IPS-NIHi7 (cell line): ENCODE measurements at regions not wholly inside any gene's neighbourhood (a gene's known extent, or its start where the extent isn't known, plus 50 kb on each side); places are given as distances from the start of the nearest gene placed in this dataset.

Experiments
- DNase-seq: peaks from one replicate; pipeline ENCODE4 v3.0.0; 2012; ENCODE audit warnings: mixed read lengths; ENCODE audit errors: extremely low spot score

- no peak for DNase-seq
These were observed 319.0 kb downstream of the LRFN2 start for GRCh38 chr6:40268166-40268565.

- no peak for DNase-seq
These were observed 321.5 kb downstream of the LRFN2 start for GRCh38 chr6:40265615-40266014.

GRCh38 chr6:40263970-40264369 lies 323.2 kb downstream of the LRFN2 start:
- DNase-seq: no peak

- no peak for DNase-seq
These were observed 324.8 kb downstream of the LRFN2 start for GRCh38 chr6:40262363-40262762.

GRCh38 chr6:40258531-40258930 lies 324.3 kb upstream of the MOCS1 start:
- no peak for DNase-seq

- DNase-seq: no peak
These were observed 322.6 kb upstream of the MOCS1 start for GRCh38 chr6:40256831-40257230.

- DNase-seq: no peak
These were observed 322.0 kb upstream of the MOCS1 start for GRCh38 chr6:40256224-40256623.

- DNase-seq: no peak
These were observed 319.2 kb upstream of the MOCS1 start for GRCh38 chr6:40253420-40253819.

- DNase-seq: no peak
These were observed 318.4 kb upstream of the MOCS1 start for GRCh38 chr6:40252531-40253258.

- DNase-seq: no peak
These were observed 317.5 kb upstream of the MOCS1 start for GRCh38 chr6:40251637-40252300.

GRCh38 chr6:40249935-40250334 lies 315.7 kb upstream of the MOCS1 start:
- DNase-seq: no peak

- no peak for DNase-seq
These were observed 313.4 kb upstream of the MOCS1 start for GRCh38 chr6:40247516-40248115.

- DNase-seq: no peak
These were observed 310.4 kb upstream of the MOCS1 start for GRCh38 chr6:40244699-40245098.

GRCh38 chr6:40232698-40233097 lies 298.4 kb upstream of the MOCS1 start:
- peak; percentile 30 for DNase-seq

GRCh38 chr6:40227735-40228134 lies 293.5 kb upstream of the MOCS1 start:
- DNase-seq: no peak

- no peak for DNase-seq
These were observed 288.1 kb upstream of the MOCS1 start for GRCh38 chr6:40222354-40222753.

- DNase-seq: no peak
These were observed 285.5 kb upstream of the MOCS1 start for GRCh38 chr6:40219799-40220198.

GRCh38 chr6:40210628-40211056 lies 276.4 kb upstream of the MOCS1 start:
- no peak for DNase-seq

GRCh38 chr6:40205801-40206200 lies 271.5 kb upstream of the MOCS1 start:
- no peak for DNase-seq

- DNase-seq: no peak
These were observed 270.7 kb upstream of the MOCS1 start for GRCh38 chr6:40205004-40205403.

- DNase-seq: no peak
These were observed 263.1 kb upstream of the MOCS1 start for GRCh38 chr6:40197371-40197770.

GRCh38 chr6:40196135-40196518 lies 261.9 kb upstream of the MOCS1 start:
- no peak for DNase-seq
